Posterior cingulate gyrus (tissue), 11 donors: ENCODE measurements at regions not wholly inside any gene's neighbourhood (a gene's known extent, or its start where the extent isn't known, plus 50 kb on each side); places are given as distances from the start of the nearest gene placed in this dataset.
A peak's percentile ranks its signal among the peaks of the same experiment; 100 is the strongest.

Experiments
- DNase-seq, 10 donors: peaks; one replicate each; pipeline versions ENCODE4 v3.0.0 to v3.0.0-alpha.2; 2020 to 2021; ENCODE audit warnings: mixed read lengths in 3 of 10
- intact Hi-C: fragments of 100-400 bp; cut with DNase I; formaldehyde crosslinking; loops from one replicate; pipeline ENCODE4 v1.15.1; 2023

- intact Hi-C loops, result no loop called here
- no peak for DNase-seq
These were observed 95.5 kb upstream of the SERP2 start for GRCh38 chr13:44278166-44278565.

- intact Hi-C loops, result no loop called here
- DNase-seq, result no peak
These were observed 93.2 kb upstream of the SERP2 start for GRCh38 chr13:44280456-44280855.

- intact Hi-C loops, result no loop called here
These were observed 92.2 kb upstream of the SERP2 start for GRCh38 chr13:44281252-44282000.

GRCh38 chr13:44283600-44283999 is 90.0 kb upstream of the SERP2 start:
- DNase-seq, result no peak
- intact Hi-C loops, result no loop called here

More at GRCh38 chr13:44281252-44282000, 92.2 kb upstream of the SERP2 start:
- DNase-seq, result no peak

GRCh38 chr13:44287958-44288357 is 85.7 kb upstream of the SERP2 start:
- DNase-seq, result no peak
- intact Hi-C loops, result no loop called here

- DNase-seq, result no peak
- intact Hi-C loops, result no loop called here
These were observed 81.1 kb upstream of the SERP2 start for GRCh38 chr13:44292545-44292944.

- intact Hi-C loops, result no loop called here
These were observed 80.2 kb upstream of the SERP2 start for GRCh38 chr13:44293374-44293773.

GRCh38 chr13:44293908-44294735 is 79.5 kb upstream of the SERP2 start:
- DNase-seq, result no peak
- intact Hi-C loops, result no loop called here

More at GRCh38 chr13:44293374-44293773, 80.2 kb upstream of the SERP2 start:
- no peak for DNase-seq

- intact Hi-C loops, result no loop called here
- DNase-seq, result no peak
These were observed 78.7 kb upstream of the SERP2 start for GRCh38 chr13:44294876-44295275.

GRCh38 chr13:44296856-44297255 is 76.8 kb upstream of the SERP2 start:
- DNase-seq, result peak in 1 of 10 donors; percentile 85
- intact Hi-C loops, result no loop called here

- DNase-seq, result no peak
- intact Hi-C loops, result no loop called here
These were observed 75.3 kb upstream of the SERP2 start for GRCh38 chr13:44298314-44298713.

GRCh38 chr13:44299152-44299943 is 74.3 kb upstream of the SERP2 start:
- intact Hi-C loops, result no loop called here
- no peak for DNase-seq

GRCh38 chr13:44300895-44301638 is 72.6 kb upstream of the SERP2 start:
- intact Hi-C loops, result no loop called here
- no peak for DNase-seq

GRCh38 chr13:44301639-44302015 is 72.0 kb upstream of the SERP2 start:
- DNase-seq, result no peak
- intact Hi-C loops, result no loop called here

GRCh38 chr13:44302233-44302632 is 71.4 kb upstream of the SERP2 start:
- intact Hi-C loops, result no loop called here
- DNase-seq, result no peak

GRCh38 chr13:44302940-44303575 is 70.6 kb upstream of the SERP2 start:
- intact Hi-C loops, result no loop called here
- DNase-seq, result no peak

GRCh38 chr13:44303681-44304432 is 69.8 kb upstream of the SERP2 start:
- intact Hi-C loops, result no loop called here
- peak in 1 of 10 donors; percentile 21 for DNase-seq

- intact Hi-C loops, result no loop called here
- DNase-seq, result no peak
These were observed 69.2 kb upstream of the SERP2 start for GRCh38 chr13:44304433-44304725.

- intact Hi-C loops, result no loop called here
- DNase-seq, result no peak
These were observed 68.3 kb upstream of the SERP2 start for GRCh38 chr13:44305286-44305685.
